Right lobe of liver (tissue), 6 donors: ENCODE measurements at regions not wholly inside any gene's neighbourhood (a gene's known extent, or its start where the extent isn't known, plus 50 kb on each side); places are given as distances from the start of the nearest gene placed in this dataset.

Experiments
- ATAC-seq, 4 donors: fragments of 200-7000 bp; cut with Tn5 transposase; one replicate each; pipeline ENCODE4 v1.9.1; 2020; ENCODE audit warnings: mild to moderate bottlenecking in 4 of 4, moderate library complexity in 4 of 4
- DNase-seq, 3 donors: peaks; one replicate each; pipeline ENCODE4 v3.0.0-alpha.2; 2020
- H3K27ac ChIP-seq, 3 donors: fragments of 200-600 bp; one replicate each; pipeline ENCODE4 v1.8.0; 2022
- H3K27me3 ChIP-seq, 2 donors: fragments of 200-600 bp; one replicate each; pipeline ENCODE4 v1.8.0; 2022
- H3K36me3 ChIP-seq, 4 donors: fragments of 200-600 bp; sonication (generic) in 1 of 4; one replicate each; pipeline versions ENCODE4 v1.5.1 to v1.8.0; 2017 to 2022; ENCODE audit warnings: control low read depth in 1 of 4
- H3K4me1 ChIP-seq, 4 donors: fragments of 200-600 bp; sonication (generic) in 1 of 4; one replicate each; pipeline versions ENCODE4 v1.5.1 to v1.8.0; 2017 to 2022; ENCODE audit warnings: control low read depth in 1 of 4
- H3K4me3 ChIP-seq, 3 donors: fragments of 200-600 bp; one replicate each; pipeline ENCODE4 v1.8.0; 2022
- H3K9me3 ChIP-seq, 4 donors: fragments of 200-600 bp; sonication (generic) in 1 of 4; one replicate each; pipeline versions ENCODE4 v1.5.1 to v1.8.0; 2017 to 2022; ENCODE audit warnings: control low read depth in 1 of 4
- POLR2A ChIP-seq: fragments of 450-650 bp; IDR thresholded peaks from one replicate; pipeline ENCODE4 v1.6.1; 2017; ENCODE audit warnings: antibody characterized with exemption, mild to moderate bottlenecking
- WGBS: methylation state at CpG from one replicate; pipeline ENCODE4 v1.1.6; 2018; ENCODE audit warnings: low coverage, low lambda C conversion rate; ENCODE audit not compliant: insufficient coverage; ENCODE audit errors: missing lambda C conversion rate; 5-methylcytosine and 5-hydroxymethylcytosine counted together
- intact Hi-C, 2 donors: fragments of 100-400 bp; cut with DNase I; formaldehyde crosslinking; loops; one replicate each; pipeline versions ENCODE4 v1.11.2 to v1.14.1; 2022
- TF ChIP-seq, protein P1 (sequence below), 4 donors: fragments of 200-600 bp in 3 of 4; fragments of 450-650 bp in 1 of 4; IDR thresholded peaks; one replicate each; pipeline versions ENCODE4 v1.5.1 to v1.8.0; 2016 to 2022; ENCODE audit warnings: antibody characterized with exemption in 4 of 4, mild to moderate bottlenecking in 2 of 4
- donor health status: DM: no; HTN: yes; CAD: no.
- donor health status: DM: no; HTN: no; CAD: no.
- donor health status: DM: no; HTN: no; CAD: no.
- donor health status: DM: no; HTN: yes; CAD: no.
- donor health status: DM: no; HTN: yes; CAD: no.

DNA sequence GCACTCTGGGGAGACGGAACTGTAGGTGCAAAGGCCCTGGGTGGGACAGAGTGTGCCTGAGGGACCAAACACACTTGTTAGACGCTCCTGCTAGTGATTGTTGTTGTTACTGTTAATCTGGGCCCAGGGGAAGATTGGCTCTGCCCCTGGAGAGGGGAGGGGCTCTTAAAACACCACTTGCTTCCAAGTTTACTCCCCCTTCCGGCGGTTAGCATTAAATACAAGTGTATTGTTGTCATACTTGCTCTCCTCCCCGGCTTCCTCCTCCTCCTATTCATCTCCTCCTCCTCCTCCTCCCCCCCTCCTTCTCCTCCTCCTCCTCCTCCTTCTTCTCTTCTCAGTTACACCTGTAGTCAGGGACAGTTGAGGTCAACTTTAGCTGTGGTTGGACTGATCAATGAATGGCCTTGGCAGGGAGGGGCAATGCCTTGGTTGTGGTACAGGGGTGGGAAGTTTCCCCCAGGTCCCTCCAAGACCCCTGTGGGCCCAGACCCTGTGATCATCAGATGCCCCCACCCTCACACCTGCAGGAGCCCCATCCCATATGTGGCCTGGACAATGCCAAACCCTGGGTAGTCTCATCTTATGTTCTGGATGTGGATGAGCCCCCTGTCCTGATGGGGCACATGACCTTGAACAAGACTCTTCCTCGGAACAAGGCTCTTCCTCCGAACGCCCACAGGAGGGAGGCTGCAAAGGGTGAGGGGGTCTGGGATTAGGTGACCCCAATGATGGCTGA is 217.3 kb downstream of the PTPRU start:
- DNase-seq, result peak in 1 of 3 donors; percentile 39
- intact Hi-C loops, result no loop called here

DNA sequence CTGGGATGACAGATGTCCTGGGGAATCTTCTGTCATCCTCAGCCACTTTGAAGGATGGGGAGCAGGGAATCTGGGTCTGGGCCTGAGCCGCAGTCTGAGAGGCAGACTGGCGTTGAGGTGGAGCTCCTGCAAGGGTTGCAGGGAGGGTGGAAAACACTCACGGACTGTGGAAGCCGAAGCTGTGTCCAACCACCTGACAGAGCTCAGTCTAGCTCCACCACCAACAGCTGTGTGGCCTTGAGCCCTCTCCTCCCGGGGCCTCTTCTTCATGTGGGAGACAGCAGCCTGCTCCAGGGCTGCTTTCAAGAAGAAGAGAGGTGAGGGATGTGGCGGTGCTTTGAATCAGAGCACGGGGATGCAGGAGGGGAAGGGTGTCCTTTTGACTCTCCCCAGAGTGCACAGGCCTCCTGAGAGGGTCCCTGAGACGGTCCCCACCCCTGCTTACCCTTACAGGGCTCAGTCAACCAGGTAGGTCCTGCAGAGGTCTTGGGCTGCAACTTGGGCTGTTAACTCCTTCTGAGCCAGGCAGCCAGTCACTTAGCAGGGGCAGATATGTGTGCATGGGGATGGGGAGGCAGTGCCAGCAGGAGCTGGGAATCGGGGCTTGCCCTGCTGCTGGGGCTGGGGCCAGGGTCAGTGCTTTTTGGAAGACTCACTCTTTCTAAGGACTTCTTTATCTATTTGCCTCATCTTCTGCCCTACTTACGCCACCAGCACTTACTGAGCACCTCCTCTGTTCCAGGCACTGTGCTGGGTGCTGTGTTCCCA is 216.3 kb downstream of the PTPRU start:
- TF ChIP-seq POLR2A, result no peak
- H3K27me3 ChIP-seq, result no peaks in the 10 kb centered on the region
- intact Hi-C loops, result no loop called here
- peak in 1 of 3 donors; percentile 28 for DNase-seq
- WGBS, result 73% methylated on average over 2 of the region's 10 CpGs
- no peaks in the 10 kb centered on the region for H3K9me3 ChIP-seq
- H3K27ac ChIP-seq, result no peak overlapping the region
- no peak for ATAC-seq
- no peaks in the 10 kb centered on the region for H3K36me3 ChIP-seq
- H3K4me3 ChIP-seq, result no peak overlapping the region
- peaks cover 0 to 8% (median 0%) of the 10 kb centered on the region in 4 donors for H3K4me1 ChIP-seq

More for the DNA sequence above, 217.3 kb downstream of the PTPRU start:
- Histone ChIP-seq H3K9me3 (no peaks in the 10 kb centered on the region), H3K4me1 (peaks cover 0 to 6% (median 0%) of the 10 kb centered on the region in 4 donors), H3K36me3 (no peaks in the 10 kb centered on the region), H3K4me3 (no peak overlapping the region), H3K27me3 (no peaks in the 10 kb centered on the region), H3K27ac (no peak overlapping the region)
- WGBS, result 20% methylated on average over 6 of the region's 8 CpGs
- TF ChIP-seq, protein P1, sequence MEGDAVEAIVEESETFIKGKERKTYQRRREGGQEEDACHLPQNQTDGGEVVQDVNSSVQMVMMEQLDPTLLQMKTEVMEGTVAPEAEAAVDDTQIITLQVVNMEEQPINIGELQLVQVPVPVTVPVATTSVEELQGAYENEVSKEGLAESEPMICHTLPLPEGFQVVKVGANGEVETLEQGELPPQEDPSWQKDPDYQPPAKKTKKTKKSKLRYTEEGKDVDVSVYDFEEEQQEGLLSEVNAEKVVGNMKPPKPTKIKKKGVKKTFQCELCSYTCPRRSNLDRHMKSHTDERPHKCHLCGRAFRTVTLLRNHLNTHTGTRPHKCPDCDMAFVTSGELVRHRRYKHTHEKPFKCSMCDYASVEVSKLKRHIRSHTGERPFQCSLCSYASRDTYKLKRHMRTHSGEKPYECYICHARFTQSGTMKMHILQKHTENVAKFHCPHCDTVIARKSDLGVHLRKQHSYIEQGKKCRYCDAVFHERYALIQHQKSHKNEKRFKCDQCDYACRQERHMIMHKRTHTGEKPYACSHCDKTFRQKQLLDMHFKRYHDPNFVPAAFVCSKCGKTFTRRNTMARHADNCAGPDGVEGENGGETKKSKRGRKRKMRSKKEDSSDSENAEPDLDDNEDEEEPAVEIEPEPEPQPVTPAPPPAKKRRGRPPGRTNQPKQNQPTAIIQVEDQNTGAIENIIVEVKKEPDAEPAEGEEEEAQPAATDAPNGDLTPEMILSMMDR (IDR thresholded peaks at IDR 0.05), result peak in 2 of 4 donors; percentile 6 to 21
- no peak for TF ChIP-seq POLR2A
- ATAC-seq, result peak in 3 of 4 donors; percentile 27 to 60 (median 37)

DNA sequence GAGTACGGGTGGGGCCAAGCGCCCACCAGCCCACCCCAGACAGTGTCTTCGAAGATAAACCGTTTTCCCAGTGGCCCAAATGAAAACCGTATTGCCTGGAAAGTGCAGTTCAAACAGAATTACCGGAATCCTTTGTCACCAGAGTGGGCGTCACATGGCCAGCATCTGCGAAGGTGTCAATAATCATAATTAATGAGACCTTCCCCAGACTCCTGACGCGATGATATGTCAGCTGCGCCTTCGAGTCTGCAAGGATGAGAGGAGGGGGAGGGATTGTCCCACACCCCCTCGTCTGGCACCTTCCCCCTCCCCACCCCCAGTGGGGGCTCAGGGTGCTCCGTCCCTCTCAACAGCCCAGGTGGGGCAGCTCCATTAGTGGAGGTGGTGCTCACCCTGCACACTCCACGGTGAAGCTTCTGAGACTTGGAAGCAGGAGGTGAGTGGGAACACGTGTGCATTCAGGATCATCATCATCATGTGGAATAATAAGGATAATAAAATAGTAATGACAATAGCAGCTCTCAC is 215.1 kb downstream of the PTPRU start:
- WGBS, result 93% methylated on average over 3 of the region's 16 CpGs
- DNase-seq, result no peak
- no peaks in the 10 kb centered on the region for H3K27me3 ChIP-seq
- no peaks in the 10 kb centered on the region for H3K9me3 ChIP-seq
- no peak overlapping the region for H3K27ac ChIP-seq
- no peak for ATAC-seq
- no peaks in the 10 kb centered on the region for H3K36me3 ChIP-seq
- intact Hi-C loops, result no loop called here
- H3K4me1 ChIP-seq, result peaks cover 0 to 8% (median 0%) of the 10 kb centered on the region in 4 donors
- no peak for TF ChIP-seq POLR2A
- no peak overlapping the region for H3K4me3 ChIP-seq

DNA sequence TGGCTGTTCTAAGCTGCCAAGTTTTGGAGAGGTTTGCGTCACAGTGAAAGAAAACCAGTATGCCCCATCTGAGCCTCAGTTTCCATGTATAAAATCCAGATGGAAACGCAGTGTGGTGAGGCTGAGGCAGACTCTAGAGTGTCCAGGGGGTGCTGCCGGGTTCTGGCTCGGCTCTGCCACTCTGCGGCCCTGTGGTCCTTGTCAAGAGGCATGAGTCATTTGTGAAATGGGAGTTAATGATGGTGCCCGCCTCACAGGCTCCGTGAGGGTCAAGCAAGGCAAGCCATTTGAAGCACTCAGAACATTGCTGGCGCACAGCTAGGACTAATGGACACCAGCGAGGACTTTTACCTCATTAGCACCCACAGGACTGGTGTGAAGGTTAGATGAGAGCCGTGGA is 214.3 kb downstream of the PTPRU start:
- no peak overlapping the region for H3K27ac ChIP-seq
- H3K27me3 ChIP-seq, result no peaks in the 10 kb centered on the region
- WGBS, result 71% methylated on average over 10 of the region's 10 CpGs
- intact Hi-C loops, result no loop called here
- DNase-seq (no peak), ATAC-seq (no peak)
- H3K4me1 ChIP-seq, result peaks cover 0 to 8% (median 0%) of the 10 kb centered on the region in 4 donors
- H3K36me3 ChIP-seq, result no peaks in the 10 kb centered on the region
- TF ChIP-seq, protein P1 (IDR thresholded peaks at IDR 0.05), result no peak
- no peak for TF ChIP-seq POLR2A
- H3K4me3 ChIP-seq, result no peak overlapping the region
- no peaks in the 10 kb centered on the region for H3K9me3 ChIP-seq

DNA sequence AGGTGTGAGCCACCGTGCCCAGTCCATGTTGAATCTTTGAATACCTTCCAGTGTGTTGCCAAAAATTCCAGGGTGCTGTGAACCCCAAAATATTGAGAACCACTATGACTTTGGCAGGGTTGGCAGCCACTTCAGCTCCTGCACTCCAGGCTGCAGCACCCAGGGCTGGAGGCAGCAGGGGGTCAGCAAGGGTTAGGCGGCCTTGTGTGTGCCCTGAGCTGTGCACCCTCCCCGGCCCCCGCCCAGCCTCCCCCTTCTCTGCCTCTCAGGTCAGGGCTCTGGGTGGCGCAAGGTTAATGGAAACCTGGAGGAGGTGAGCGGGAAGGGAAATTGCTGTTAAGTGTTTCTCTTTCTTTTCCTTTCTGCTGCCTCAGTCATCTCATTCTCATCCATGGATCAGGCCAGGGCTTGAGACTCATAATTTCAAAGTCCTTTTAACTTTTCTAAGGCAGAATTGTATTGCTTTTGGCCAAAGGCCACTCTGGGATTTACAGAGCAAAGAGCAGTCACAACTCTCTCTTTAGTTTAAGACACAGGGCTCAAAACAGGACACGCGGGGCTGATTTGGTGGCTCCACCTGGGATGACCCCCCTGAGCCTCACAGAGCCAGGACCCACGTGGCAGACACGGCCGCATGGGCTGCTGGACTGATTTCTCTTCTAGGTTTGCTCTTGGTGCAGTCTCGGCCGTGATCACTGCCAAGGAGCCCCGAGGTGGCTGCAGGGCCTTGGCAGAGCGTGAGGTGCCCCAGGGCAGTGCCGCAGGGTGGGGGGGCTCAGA is 212.3 kb downstream of the PTPRU start:
- no peak for TF ChIP-seq POLR2A
- TF ChIP-seq, protein P1 (IDR thresholded peaks at IDR 0.05), result no peak
- DNase-seq (no peak), ATAC-seq (peak in 1 of 4 donors; percentile 34)
- 52% methylated on average over 7 of the region's 16 CpGs for WGBS
- Histone ChIP-seq H3K36me3 (no peaks in the 10 kb centered on the region), H3K4me3 (no peak overlapping the region), H3K4me1 (peaks cover 0 to 8% (median 0%) of the 10 kb centered on the region in 4 donors), H3K9me3 (no peaks in the 10 kb centered on the region), H3K27me3 (no peaks in the 10 kb centered on the region), H3K27ac (no peak overlapping the region)
- intact Hi-C loops, result no loop called here
